SHP77 treated with DMSO at 0.1 percent for 48 hours (cell line): ENCODE measurements at regions not wholly inside any gene's neighbourhood (a gene's known extent, or its start where the extent isn't known, plus 50 kb on each side); places are given as distances from the start of the nearest gene placed in this dataset.
A peak's percentile ranks its signal among the peaks of the same experiment; 100 is the strongest.

Experiments used
- DNase-seq: peaks from one replicate; lab custom pipeline; 2025; lab: John Stamatoyannopoulos, UW

DNA sequence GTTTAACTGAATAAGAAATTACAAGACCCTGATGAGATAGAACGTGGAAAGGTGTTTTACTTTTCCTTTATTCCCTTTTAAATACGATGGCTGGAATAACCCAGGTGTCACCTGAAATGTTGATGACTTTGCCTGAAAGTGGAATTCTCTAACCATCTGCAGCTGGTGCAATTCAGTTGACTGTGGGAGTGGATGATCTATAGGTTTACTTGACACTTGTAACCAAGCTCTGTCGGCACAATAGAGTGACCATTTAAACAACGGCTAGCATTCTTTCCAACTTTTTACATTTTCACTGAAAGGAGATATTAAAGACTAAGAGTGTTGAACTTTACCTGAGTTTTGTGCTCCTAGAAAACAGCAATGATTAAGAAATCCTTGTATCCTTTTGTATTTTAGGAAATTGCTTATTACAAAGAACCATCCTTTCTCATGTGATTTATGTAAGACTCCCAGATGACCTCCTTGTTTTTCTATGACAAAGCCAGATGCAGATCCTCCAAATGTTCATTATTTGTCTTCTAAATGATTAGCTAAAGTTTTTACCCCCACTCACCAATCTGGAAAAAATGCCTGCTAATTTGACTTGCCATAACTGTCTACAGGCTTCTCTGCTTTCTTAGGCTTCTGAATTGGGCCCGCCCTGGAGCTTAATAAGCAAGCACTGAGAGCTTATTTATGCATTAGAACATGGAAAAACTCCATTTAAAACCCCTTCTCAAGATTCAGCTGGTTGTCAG lies 129.5 kb upstream of the LRRC7 start:
- DNase-seq: peak; percentile 3

DNA sequence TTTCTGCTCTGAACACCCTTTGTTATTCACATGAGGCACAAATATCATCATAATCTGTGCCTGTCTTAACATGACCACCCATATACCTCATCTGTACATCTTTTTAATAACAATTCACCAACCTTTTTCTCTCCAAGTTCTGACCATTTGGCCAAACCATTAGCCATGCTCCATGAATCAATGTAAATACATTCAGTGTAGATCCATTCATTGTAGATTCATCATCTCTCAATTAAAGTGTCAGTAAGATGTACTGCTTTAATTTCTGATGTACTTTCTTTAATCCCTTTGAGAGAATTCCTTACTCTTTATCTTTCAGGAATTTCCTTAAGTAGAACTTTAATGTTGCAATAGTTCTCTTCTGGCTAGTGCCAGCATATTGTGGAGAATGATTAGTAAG lies 126.2 kb upstream of the LRRC7 start:
- DNase-seq: no peak

DNA sequence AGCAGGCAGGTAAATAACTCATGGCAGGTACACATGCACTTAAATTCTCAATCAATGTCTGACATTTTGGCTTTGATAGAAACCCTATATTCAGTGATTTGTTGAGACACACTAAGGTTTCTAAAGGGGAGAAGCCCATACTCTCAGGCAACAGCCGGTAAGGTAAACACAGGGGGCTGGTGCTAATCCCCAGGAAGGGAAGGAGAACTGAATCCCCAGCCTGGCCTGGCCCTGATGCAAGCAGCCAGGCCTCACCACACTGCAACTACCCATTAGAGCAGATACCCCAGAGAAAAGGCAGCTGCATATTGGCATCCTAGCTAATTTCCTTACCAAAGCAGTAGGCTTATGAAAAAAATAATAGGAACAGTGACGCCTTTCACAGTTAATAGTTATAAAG lies 116.5 kb upstream of the LRRC7 start:
- no peak for DNase-seq

DNA sequence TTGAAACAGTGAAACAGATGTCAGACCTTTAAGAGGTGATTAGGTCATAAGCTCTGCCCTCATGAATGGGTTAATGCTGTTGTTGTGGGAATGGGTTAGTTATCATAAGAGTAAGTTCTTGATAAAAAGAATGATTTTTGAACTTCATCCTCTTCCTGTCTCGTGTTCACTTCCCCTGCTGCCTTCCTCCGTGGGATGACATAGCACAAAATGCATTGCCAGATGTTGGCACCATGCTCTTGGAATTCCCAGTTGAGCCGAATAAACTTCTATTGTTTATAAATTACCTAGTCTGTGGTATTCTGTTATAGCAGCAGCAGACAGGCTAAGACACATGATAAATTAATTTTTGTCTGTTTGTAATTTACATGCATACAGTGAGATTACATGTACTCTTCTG lies 112.0 kb upstream of the LRRC7 start:
- DNase-seq: no peak

DNA sequence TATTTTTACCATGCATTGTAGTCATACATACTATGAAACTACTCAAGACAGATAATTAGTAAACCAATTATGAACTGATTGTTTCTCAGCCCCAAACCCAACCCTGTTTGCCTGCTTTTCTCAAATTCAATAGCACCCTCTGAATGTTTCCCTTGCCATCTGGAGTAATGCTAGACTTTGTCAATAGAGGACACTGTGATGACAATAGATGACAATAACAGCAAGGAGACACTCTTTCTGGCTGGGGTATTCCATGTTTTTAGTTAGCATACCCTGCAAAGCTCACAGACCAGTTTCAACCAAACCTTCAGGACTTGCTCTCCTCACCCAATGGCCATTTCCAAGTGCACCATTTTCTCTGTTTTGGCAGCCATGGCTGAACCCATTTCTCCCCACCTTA lies 108.5 kb upstream of the LRRC7 start:
- no peak for DNase-seq

DNA sequence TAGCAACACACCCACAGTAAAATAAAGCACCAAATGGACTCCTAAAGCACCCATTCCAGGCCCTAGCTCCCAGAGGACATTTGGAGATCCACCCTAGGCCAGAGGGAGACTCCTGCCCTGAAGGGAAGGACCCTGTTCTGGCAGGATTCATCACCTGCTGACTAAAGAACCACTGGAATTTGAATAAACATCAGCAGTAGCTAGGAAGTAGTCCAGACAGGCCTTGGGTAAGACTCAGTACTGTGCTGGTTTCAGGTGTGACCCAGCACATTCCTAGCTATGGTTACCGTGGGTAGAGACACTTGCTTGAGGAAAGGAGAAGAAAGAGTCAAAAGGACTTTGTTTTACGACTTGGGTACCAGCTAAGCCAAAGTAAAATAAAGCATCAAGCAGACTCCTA lies 92.7 kb upstream of the LRRC7 start:
- no peak for DNase-seq

DNA sequence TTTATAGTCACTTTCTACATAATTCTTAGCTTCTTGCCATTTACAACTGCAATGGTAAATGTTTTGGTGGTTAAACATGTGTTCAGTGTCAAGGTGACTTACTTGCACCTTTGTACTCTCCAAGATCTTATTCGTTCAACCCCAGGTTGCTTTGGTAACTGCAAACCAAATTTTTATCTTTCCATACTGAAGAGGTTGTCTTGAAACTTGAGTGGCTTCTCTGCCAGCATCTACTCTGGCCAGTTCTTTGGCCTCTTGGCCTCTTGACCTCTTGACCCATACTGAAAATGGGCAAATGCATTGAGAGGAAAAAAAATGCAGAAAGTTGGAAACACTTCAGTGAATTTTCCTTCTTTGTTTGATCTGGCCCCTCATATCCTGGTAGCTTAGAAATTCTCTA lies 88.0 kb upstream of the LRRC7 start:
- DNase-seq: no peak

DNA sequence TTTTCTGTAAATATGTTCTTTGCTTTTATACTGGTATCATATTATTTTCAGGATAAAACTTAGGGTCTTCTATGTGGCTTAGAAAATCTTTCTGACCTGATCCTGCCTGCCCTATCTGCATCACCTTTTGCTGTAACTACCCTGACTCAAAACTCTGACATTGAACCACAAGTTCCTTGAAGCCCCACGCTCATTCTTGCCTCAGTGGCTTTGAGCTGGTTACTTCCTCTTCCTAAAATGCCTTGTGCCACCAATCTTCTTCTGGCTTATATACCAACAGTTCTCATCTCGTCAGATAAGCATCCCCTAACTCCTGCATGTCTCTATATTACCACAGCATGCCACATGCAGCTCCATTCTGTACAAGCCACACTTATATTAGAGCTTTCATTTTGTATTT lies 84.5 kb upstream of the LRRC7 start:
- DNase-seq: no peak

DNA sequence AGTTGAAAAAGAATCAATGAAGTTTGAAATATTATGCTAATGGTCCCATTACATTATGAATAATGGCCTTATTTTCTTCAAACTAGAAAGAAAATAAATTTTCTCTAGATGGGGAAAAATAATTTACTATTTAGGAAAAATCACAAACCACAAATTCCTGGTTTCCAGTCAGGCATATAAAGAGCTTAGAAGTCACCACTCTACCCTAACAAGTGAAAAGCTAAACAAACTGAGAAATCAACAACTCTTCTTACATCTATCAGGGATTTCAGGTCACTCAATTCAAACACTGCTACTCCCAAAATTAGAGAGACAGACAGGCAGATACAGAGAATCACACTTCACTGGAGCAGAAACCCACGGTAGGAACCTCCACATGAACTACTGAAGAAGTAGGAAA lies 82.1 kb upstream of the LRRC7 start:
- DNase-seq: no peak

DNA sequence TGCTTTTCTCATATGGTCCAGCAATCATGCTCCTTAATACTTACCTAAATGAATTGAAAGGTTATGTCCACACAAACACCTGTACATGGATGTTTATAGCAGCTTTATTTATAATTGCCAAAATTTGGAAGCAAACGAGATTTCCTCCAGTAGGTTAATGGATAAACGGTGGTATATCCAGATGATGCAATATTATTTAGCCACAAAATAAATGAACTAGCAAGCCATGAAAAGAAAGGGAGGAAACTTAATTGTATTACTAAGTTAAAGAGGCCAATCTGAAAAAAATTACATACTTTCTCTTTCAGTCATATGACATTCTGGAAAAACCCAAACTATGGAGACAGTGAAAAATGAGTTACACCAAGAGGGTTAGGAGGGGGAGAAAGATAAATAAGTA lies 76.3 kb upstream of the LRRC7 start:
- DNase-seq: no peak

DNA sequence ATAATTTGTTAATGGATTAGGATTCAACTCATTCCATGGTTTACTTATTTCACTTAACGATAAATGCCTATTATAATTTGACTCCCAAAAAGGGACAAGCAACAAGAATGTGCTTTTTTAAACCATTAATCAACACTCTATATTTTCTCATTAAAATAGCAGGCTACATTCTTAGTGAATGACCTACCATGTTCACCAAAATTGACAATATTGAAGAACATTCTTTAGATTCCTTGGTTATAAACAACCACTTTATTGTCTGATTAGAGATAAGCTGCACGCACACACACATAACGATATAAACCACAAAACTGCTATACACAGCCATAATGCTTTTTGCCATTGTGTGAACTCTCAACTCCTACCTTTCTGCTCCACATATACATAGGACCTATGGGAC lies 75.4 kb upstream of the LRRC7 start:
- DNase-seq: no peak

DNA sequence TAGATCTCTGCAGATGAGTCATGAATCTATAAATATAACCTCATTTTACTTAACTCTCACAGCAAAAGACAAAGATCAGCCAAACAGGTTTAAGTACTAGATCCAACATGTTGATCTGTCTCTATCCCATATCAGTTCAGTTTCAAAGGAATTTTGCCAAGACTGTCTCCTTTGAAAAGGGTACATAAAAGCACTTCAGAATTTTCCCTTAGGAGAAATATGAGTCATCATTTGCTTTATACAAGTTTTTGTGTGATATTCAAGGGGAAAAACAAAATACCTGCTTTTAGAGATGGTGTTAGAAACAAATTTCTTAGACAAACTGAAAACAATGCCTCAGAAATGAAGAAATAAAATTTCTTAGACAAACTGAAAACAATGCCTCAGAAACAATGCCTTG lies 73.5 kb upstream of the LRRC7 start:
- no peak for DNase-seq

DNA sequence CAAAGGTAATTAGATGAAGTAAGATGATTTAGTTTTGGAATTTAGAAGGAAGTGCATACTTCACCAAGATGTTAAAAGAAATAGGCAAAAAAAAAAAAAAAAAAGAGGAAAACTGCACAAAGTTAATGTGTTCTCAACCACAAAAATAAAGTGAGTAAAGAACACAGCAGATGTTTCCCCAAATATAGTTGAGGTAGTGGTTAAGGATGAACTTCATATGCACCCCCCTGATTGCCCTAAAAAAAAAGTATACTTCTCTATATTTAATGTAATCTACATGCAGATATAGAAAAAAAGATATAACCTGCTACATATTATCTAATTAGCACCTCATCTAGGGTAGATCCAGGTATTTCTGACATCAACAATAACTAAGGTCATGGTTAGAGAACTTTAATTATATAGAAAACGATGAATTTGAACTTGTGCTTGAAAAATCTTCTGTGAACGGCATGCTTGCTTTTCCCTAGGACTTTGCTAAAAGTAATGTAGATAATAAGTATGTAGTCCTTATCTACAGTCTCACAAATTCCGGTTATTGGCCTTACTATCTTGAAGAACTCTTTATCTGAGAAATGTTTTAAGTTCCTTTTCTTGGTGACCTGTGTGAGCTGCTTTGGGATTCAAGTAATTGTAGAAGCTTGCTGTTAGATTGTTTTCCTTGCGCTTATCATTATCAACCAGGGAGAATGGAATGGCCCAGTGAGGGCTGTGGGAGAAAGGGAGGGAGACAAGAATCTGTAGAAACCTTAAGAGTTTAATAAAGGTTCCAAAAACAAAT lies 70.1 kb upstream of the LRRC7 start:
- no peak for DNase-seq

DNA sequence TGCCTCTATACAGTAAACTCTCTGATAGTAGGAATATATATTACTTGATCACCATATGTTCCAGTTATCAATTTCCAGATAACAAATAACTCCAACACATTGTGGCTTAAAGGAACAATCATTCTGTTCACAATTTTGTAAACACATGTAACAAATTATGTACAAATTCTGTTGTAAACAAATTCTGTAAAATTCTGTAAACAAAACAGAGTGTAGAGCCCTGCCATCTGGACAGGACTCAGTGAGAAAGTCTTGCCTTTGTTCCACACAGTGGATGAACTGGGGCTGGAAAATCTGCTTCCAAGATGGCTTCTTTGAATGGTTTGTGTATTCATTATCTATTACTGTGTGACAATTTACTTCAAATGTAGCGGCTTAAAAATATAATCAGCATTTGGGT lies 69.0 kb upstream of the LRRC7 start:
- no peak for DNase-seq

DNA sequence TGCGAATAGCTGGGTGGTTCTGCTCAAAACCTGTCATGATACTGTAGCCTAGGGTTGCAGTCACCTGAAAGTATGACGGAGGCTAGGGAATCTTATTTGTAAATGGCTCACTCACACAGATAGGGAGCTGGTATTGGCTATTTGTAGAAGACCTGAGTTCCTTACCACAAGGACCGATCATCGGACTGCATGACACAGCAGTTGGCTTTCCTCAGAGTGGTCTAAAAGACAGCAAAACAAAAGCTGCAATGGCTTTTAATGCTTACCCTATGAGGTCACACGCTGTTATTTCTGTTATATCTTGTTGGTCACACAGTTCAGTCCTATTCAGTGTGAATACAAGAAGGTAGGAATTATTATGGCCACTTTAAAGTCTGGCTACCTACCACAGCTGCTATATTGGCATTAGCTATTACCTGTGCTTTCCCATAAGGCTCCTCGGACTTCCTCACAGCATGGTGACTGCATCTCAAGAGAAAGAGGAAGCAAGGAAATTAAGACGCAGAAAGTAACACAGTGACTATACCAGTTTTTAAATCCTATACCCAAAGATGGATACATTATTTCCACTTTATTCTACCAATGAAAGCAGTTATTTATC lies 68.4 kb upstream of the LRRC7 start:
- no peak for DNase-seq

DNA sequence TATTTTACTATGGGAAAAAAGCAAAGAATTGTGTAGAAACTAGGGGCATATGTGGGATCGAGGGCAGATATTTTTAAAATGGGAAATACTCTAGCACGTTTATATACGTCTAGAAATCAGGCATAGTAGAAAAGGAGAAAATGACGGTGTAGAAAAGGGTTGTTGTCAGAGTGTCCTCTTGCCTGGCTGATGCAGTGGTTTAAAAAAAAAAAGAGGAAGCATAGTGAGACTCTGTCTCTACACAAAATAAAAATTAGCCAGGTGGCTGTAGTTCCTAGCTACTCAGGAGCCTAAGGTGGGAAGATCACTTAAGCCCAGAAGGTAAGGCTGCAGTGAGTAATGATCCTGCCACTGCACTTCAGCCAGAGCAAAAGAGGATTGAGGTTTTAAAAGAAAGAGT lies 64.7 kb upstream of the LRRC7 start:
- no peak for DNase-seq

DNA sequence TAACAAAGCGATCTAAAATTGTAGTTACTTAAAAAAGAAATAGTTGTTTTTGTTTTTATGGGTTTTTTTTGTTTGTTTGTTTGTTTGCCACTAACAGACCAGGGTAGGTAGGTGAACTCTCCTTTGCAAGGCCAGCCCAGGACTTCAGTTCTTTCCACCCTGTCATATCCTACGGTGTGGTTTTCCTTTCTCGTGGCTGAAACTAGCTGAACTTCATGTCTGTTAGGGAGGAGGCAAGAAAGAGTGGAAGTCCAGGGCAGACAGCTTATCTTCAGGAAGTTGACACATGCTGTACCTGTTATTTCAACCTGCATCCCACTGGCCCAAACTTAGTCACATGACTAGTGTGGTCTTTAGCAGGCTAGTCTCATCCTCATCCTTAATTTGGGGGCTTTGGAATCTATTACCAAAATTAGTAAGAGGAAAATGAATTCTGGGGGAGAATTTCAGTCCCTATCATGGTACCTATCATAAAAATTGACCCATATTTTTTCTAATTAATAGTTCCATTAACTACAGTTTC lies 62.9 kb upstream of the LRRC7 start:
- no peak for DNase-seq

DNA sequence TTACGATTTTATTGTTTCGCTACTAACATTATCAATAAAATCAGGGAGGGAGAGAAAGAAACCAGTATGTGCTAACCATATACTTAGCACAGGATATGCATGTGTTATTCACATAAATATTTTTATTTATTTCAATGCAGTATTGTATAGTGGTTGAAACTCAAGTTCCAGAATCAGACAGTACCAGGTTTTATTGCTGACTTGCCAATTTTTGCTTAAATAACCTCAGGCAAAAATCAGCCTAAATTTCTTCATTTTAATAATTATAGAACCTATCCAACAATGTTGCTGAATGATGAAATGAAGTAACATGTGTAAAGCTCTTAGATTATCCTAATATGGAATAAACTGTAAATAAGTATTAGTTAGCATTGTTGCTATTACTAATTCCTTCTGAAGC lies 61.4 kb upstream of the LRRC7 start:
- no peak for DNase-seq

DNA sequence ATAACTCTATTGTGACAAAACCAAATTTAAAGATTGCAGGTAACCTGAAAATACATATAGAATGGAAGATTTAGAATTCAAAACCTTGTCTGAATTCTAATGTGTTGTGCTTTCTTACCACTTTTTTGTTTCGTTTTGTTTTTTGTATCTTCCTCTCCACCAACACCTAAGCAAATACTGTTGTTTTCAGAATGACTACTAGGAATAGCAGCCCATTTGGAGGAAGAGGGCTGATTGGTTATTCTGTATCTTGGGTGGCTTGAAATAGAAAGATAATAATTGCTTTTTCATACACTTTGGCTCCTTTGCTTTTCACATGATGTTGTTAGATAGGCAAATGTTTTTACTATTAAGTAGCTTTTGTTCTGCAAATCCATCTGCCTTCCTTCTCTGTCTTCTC lies 61.0 kb upstream of the LRRC7 start:
- no peak for DNase-seq

DNA sequence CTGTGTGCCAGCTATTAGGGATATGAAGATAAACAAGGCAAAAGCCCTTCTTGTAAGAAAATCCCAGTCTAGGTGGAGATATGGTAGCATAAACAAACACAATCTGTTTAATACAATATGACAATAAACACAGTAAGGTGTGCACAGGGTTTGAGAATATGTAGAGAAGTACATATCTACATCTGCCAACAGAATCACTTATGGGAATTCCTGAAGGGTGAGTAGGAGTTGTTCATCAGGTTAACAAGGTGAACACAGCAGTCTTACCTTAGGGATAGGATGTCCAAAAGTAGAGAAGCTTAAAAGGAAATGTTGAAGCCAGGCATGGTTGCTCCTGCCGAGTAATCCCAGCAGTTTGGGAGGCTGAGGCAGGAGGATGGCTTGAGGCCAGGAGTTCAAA lies 57.7 kb upstream of the LRRC7 start:
- no peak for DNase-seq

DNA sequence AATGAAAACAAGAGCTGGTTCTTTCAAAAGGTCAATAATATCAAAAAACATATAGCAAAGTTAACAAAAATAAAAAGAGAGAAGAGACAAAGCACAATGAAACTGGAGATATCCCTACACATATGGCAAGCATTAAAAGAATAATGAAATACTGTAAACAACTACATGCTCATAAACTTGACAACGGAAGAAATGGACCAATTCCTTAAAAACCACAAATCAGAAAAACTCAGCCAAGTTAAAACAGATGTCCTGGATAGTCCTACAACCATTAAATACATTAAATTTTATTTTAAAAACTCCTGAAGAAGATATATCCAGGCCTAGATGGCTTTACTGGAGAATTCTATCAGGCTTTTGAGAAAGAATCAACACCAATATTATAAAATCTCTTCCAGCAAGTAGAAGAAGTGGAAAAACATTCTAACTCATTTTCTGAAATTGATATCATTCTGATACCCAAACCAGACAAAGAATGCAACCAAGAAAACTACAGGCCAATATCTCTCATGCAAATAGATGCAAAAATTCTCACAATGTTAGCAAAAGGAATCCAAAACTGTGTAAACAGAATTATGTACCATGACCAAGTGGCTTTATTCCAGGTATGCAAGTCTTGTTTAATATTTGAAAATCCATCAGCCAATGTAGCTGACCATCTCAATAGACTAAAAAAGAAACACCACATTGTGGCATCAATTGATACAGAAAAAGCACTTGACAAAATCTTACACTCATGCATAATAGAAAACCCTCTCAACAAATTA lies 56.1 kb upstream of the LRRC7 start:
- DNase-seq: no peak

DNA sequence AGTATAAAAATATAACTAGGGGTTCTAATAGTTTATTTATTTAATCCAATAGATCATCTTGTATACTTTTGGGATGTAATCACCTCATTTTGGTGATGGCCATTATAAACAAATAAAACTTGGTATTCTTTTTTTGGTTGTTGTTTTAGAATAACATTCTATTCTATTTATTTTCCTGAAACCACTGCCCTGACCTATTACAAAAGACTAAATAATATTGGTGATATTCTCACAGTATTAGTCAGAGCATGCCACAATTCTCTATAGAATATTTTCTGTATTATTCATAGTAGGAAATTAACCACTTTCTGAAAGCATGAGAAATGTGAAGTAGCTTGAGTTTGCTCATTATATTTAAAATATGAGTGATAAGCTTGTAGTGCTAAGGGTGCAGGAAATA lies 54.1 kb upstream of the LRRC7 start:
- no peak for DNase-seq
